ENCODE measurements at regions not wholly inside any gene's neighbourhood (a gene's known extent, or its start where the extent isn't known, plus 50 kb on each side); places are given as distances from the start of the nearest gene placed in this dataset.

DNA sequence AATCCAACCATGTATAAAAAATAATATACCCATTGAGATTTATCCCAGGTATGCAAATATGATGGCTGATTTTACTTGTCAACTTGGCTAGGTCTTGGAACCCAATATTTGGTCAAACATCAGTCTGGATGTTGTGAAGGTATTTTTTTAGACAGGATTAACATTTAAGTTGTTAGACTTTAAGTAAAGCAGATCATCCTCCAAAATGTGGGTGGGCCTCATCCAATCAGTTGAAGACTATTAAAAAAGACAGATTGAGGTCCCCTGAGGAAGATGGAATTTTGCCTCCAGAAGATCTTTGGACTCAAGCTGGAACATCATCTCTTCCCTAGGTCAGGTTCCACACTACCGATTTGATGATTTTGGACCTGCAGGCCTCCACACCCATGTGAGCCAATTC lies 271.2 kb downstream of the TMEM121 start:
- no peak overlapping the region for H3K27ac ChIP-seq (ENCODE audit: insufficient read depth, low read length)
- H3K27me3 ChIP-seq (ENCODE audit: control insufficient read depth, insufficient read depth, low read length), result no peaks in the 10 kb centered on the region
- H2AFZ ChIP-seq (ENCODE audit: low read length), result no peak overlapping the region
- TF ChIP-seq EZH2 (IDR thresholded peaks at IDR 0.05; ENCODE audit: low read length, missing control alignments), result no peak
- TF ChIP-seq, protein P1, sequence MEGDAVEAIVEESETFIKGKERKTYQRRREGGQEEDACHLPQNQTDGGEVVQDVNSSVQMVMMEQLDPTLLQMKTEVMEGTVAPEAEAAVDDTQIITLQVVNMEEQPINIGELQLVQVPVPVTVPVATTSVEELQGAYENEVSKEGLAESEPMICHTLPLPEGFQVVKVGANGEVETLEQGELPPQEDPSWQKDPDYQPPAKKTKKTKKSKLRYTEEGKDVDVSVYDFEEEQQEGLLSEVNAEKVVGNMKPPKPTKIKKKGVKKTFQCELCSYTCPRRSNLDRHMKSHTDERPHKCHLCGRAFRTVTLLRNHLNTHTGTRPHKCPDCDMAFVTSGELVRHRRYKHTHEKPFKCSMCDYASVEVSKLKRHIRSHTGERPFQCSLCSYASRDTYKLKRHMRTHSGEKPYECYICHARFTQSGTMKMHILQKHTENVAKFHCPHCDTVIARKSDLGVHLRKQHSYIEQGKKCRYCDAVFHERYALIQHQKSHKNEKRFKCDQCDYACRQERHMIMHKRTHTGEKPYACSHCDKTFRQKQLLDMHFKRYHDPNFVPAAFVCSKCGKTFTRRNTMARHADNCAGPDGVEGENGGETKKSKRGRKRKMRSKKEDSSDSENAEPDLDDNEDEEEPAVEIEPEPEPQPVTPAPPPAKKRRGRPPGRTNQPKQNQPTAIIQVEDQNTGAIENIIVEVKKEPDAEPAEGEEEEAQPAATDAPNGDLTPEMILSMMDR (conservative IDR thresholded peaks at IDR 0.05 in 1 of 2, IDR thresholded peaks at IDR 0.05 in 1 of 2; ENCODE audit: low read depth in 1 of 2, low read length in 2 of 2), result no peak
- H3K9me3 ChIP-seq (ENCODE audit: control insufficient read depth, insufficient read depth, low read depth, low read length), result no peaks in the 10 kb centered on the region
- H3K9ac ChIP-seq (ENCODE audit: insufficient read depth, low read length), result no peak overlapping the region
- DNase-seq (ENCODE audit: low read depth in 2 of 2), result no peak
- no peaks in the 10 kb centered on the region for H3K36me3 ChIP-seq (ENCODE audit: control insufficient read depth, insufficient read depth, low read length)
- H3K4me2 ChIP-seq (ENCODE audit: extremely low read depth, insufficient read depth, low read length), result no peak overlapping the region
- H3K4me3 ChIP-seq (replicated peaks in 1 of 4; ENCODE audit: control extremely low read depth in 1 of 4, insufficient read depth in 1 of 4, low read depth in 3 of 4, low read length in 4 of 4), result no peak overlapping the region
- no peaks in the 10 kb centered on the region for H4K20me1 ChIP-seq (ENCODE audit: control insufficient read depth, extremely low read depth, insufficient read depth, low read length)
- H3K4me1 ChIP-seq (ENCODE audit: control insufficient read depth, extremely low read depth, insufficient read depth, low read length), result no peaks in the 10 kb centered on the region
- H3K79me2 ChIP-seq (ENCODE audit: control insufficient read depth, insufficient read depth, low read length), result no peaks in the 10 kb centered on the region

DNA sequence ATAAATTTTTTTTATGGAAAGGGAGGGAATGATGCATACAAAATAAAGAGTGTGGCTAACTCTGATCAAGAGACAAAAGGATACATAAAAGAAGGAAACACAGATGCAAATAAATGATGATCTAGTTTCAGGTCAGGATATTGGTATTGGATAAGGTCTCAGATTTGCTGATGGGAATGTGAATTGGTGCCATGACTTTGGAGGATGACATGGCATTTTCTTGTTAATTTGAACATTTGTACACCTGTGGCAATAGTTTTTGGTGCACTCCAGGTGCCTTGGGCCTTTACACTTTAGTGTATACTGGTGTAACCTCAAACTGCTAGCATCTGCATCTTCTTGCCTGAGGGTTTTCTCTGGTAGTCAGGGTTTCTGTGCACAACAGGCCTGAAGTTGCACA lies 279.3 kb downstream of the TMEM121 start:
- H2AFZ ChIP-seq (ENCODE audit: low read length), result no peak overlapping the region
- no peak for DNase-seq (ENCODE audit: low read depth in 2 of 2)
- no peak overlapping the region for H3K9ac ChIP-seq (ENCODE audit: insufficient read depth, low read length)
- no peak overlapping the region for H3K27ac ChIP-seq (ENCODE audit: insufficient read depth, low read length)
- no peaks in the 10 kb centered on the region for H3K79me2 ChIP-seq (ENCODE audit: control insufficient read depth, insufficient read depth, low read length)
- H4K20me1 ChIP-seq (ENCODE audit: control insufficient read depth, extremely low read depth, insufficient read depth, low read length), result no peaks in the 10 kb centered on the region
- TF ChIP-seq, protein P1 (conservative IDR thresholded peaks at IDR 0.05 in 1 of 2, IDR thresholded peaks at IDR 0.05 in 1 of 2; ENCODE audit: low read depth in 1 of 2, low read length in 2 of 2), result no peak
- no peak for TF ChIP-seq EZH2 (IDR thresholded peaks at IDR 0.05; ENCODE audit: low read length, missing control alignments)
- H3K9me3 ChIP-seq (ENCODE audit: control insufficient read depth, insufficient read depth, low read depth, low read length), result no peaks in the 10 kb centered on the region
- H3K4me3 ChIP-seq (replicated peaks in 1 of 4; ENCODE audit: control extremely low read depth in 1 of 4, insufficient read depth in 1 of 4, low read depth in 3 of 4, low read length in 4 of 4), result no peak overlapping the region
- H3K36me3 ChIP-seq (ENCODE audit: control insufficient read depth, insufficient read depth, low read length), result no peaks in the 10 kb centered on the region
- H3K4me1 ChIP-seq (ENCODE audit: control insufficient read depth, extremely low read depth, insufficient read depth, low read length), result no peaks in the 10 kb centered on the region
- H3K27me3 ChIP-seq (ENCODE audit: control insufficient read depth, insufficient read depth, low read length), result no peaks in the 10 kb centered on the region
- H3K4me2 ChIP-seq (ENCODE audit: extremely low read depth, insufficient read depth, low read length), result no peak overlapping the region

DNA sequence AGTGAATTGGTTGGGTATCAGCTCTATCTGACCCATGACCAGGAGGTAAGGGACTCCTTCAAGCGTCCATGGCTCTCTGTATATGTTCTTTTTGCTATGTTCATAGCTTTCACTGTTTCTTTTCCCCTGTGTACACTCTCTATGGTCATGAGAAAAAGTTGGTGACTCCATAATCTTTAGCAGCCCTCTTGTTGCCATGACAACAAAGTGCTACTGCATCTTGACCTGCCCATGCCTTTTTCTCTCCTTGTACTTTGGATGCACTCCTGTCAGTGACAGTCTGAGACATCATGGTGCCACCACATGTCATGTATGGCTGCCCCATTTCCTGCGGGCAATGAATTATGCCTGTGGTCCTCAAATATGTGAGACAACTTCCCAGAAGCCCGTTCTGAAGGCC lies 280.2 kb downstream of the TMEM121 start:
- no peak for TF ChIP-seq EZH2 (IDR thresholded peaks at IDR 0.05; ENCODE audit: low read length, missing control alignments)
- TF ChIP-seq, protein P1 (conservative IDR thresholded peaks at IDR 0.05 in 1 of 2, IDR thresholded peaks at IDR 0.05 in 1 of 2; ENCODE audit: low read depth in 1 of 2, low read length in 2 of 2), result no peak
- Histone ChIP-seq H3K36me3 (ENCODE audit: control insufficient read depth, insufficient read depth, low read length) (no peaks in the 10 kb centered on the region), H3K4me3 (replicated peaks in 1 of 4; ENCODE audit: control extremely low read depth in 1 of 4, insufficient read depth in 1 of 4, low read depth in 3 of 4, low read length in 4 of 4) (no peak overlapping the region), H2AFZ (ENCODE audit: low read length) (no peak overlapping the region), H3K27ac (ENCODE audit: insufficient read depth, low read length) (no peak overlapping the region), H3K4me1 (ENCODE audit: control insufficient read depth, extremely low read depth, insufficient read depth, low read length) (no peaks in the 10 kb centered on the region), H3K9me3 (ENCODE audit: control insufficient read depth, insufficient read depth, low read depth, low read length) (no peaks in the 10 kb centered on the region), H3K9ac (ENCODE audit: insufficient read depth, low read length) (no peak overlapping the region), H4K20me1 (ENCODE audit: control insufficient read depth, extremely low read depth, insufficient read depth, low read length) (no peaks in the 10 kb centered on the region), H3K79me2 (ENCODE audit: control insufficient read depth, insufficient read depth, low read length) (no peaks in the 10 kb centered on the region), H3K4me2 (ENCODE audit: extremely low read depth, insufficient read depth, low read length) (no peak overlapping the region), H3K27me3 (ENCODE audit: control insufficient read depth, insufficient read depth, low read length) (no peaks in the 10 kb centered on the region)
- DNase-seq (ENCODE audit: low read depth in 2 of 2), result no peak
